ENCODE measurements at regions not wholly inside any gene's neighbourhood (a gene's known extent, or its start where the extent isn't known, plus 50 kb on each side); places are given as distances from the start of the nearest gene placed in this dataset.

- TF ChIP-seq PITX1 (CRISPR knock-in tag; IDR thresholded peaks at IDR 0.05) (no peak), MYPOP (CRISPR knock-in tag; IDR thresholded peaks at IDR 0.05) (no peak), PCBP2 (optimal IDR thresholded peaks at IDR 0.05; ENCODE audit: low read depth, low read length, poor library complexity, severe bottlenecking) (no peak), MEIS2 (CRISPR knock-in tag; IDR thresholded peaks at IDR 0.05) (no peak), ZBTB26 (CRISPR knock-in tag; IDR thresholded peaks at IDR 0.05; ENCODE audit: borderline replicate concordance) (no peak), NR3C1 (CRISPR knock-in tag; IDR thresholded peaks at IDR 0.05) (no peak), NR2F6 (IDR thresholded peaks at IDR 0.05) (no peak), NR2F6 (CRISPR knock-in tag; IDR thresholded peaks at IDR 0.05) (no peak)
- TF ChIP-seq, protein P1, sequence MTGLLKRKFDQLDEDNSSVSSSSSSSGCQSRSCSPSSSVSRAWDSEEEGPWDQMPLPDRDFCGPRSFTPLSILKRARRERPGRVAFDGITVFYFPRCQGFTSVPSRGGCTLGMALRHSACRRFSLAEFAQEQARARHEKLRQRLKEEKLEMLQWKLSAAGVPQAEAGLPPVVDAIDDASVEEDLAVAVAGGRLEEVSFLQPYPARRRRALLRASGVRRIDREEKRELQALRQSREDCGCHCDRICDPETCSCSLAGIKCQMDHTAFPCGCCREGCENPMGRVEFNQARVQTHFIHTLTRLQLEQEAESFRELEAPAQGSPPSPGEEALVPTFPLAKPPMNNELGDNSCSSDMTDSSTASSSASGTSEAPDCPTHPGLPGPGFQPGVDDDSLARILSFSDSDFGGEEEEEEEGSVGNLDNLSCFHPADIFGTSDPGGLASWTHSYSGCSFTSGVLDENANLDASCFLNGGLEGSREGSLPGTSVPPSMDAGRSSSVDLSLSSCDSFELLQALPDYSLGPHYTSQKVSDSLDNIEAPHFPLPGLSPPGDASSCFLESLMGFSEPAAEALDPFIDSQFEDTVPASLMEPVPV (CRISPR knock-in tag; IDR thresholded peaks at IDR 0.05), result no peak
- TF ChIP-seq, protein P2, sequence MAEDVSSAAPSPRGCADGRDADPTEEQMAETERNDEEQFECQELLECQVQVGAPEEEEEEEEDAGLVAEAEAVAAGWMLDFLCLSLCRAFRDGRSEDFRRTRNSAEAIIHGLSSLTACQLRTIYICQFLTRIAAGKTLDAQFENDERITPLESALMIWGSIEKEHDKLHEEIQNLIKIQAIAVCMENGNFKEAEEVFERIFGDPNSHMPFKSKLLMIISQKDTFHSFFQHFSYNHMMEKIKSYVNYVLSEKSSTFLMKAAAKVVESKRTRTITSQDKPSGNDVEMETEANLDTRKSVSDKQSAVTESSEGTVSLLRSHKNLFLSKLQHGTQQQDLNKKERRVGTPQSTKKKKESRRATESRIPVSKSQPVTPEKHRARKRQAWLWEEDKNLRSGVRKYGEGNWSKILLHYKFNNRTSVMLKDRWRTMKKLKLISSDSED (CRISPR knock-in tag; IDR thresholded peaks at IDR 0.05), result no peak
These were observed 375.1 kb upstream of the THBS1 start (continued) for GRCh38 chr15:39205506-39206371.
